IMR-90 (cell line): ENCODE measurements at regions not wholly inside any gene's neighbourhood (a gene's known extent, or its start where the extent isn't known, plus 50 kb on each side); places are given as distances from the start of the nearest gene placed in this dataset.

Source experiments
- ATAC-seq: fragments of 200-7000 bp; cut with Tn5 transposase; 2 replicates; pipeline ENCODE4 v1.9.1; 2020; ENCODE audit warnings: low read depth, mild to moderate bottlenecking, moderate library complexity
- BruUV-seq: library from RNA; stranded (reverse); fragments of 400-500 nt; replicated peaks from 2 replicates; lab custom pipeline; 2021; lab: Mats Ljungman, UMichigan
- CTCF ChIA-PET: fragments of 300-600 bp; formaldehyde crosslinking; extraction: SDS; loops from one replicate; lab custom pipeline; 2021; ENCODE audit warnings: antibody characterized with exemption; lab: Yijun Ruan, JAX
- POLR2A ChIA-PET: fragments of 300-600 bp; sonication (Branson Sonifier 250); formaldehyde crosslinking; loops from one replicate; lab custom pipeline; 2022; ENCODE audit warnings: antibody characterized with exemption; ENCODE audit not compliant: unreplicated experiment; lab: Charles Lee
- DNase-seq: peaks from one replicate; pipeline ENCODE4 v3.0.0; 2013
- H2AFZ ChIP-seq: replicated peaks from 2 replicates; pipeline ENCODE3; 2013; ENCODE audit warnings: low read length, mild to moderate bottlenecking; ENCODE audit not compliant: poor library complexity
- H2AK5ac ChIP-seq: 2 replicates; pipeline ENCODE4 v1.6.1; 2013; ENCODE audit warnings: low read depth, low read length, inconsistent platforms
- H2AK9ac ChIP-seq: replicated peaks from 2 replicates; pipeline ENCODE3; 2013; ENCODE audit warnings: mild to moderate bottlenecking, low read depth, low read length, moderate library complexity; ENCODE audit not compliant: poor library complexity
- H2BK120ac ChIP-seq: 2 replicates; pipeline ENCODE4 v1.6.1; 2013; ENCODE audit warnings: low read depth, low read length, inconsistent platforms
- H2BK15ac ChIP-seq: 3 replicates; pipeline ENCODE4 v1.6.1; 2013; ENCODE audit warnings: low read depth, low read length, inconsistent platforms
- H2BK20ac ChIP-seq: 2 replicates; pipeline ENCODE4 v1.6.1; 2013; ENCODE audit warnings: low read depth, mild to moderate bottlenecking, inconsistent platforms, low read length, moderate library complexity
- H2BK5ac ChIP-seq: 2 replicates; pipeline ENCODE4 v1.6.1; 2013; ENCODE audit warnings: mild to moderate bottlenecking, low read depth, low read length, inconsistent platforms; ENCODE audit not compliant: poor library complexity, severe bottlenecking
- H3K14ac ChIP-seq: replicated peaks from 2 replicates; pipeline ENCODE4 v1.6.1; 2013; ENCODE audit warnings: low read depth, low read length, inconsistent platforms
- H3K18ac ChIP-seq: 2 replicates; pipeline ENCODE4 v1.6.1; 2013; ENCODE audit warnings: low read depth, low read length, control low read depth
- H3K23ac ChIP-seq: 2 replicates; pipeline ENCODE4 v1.6.1; 2013; ENCODE audit warnings: low read depth, low read length, inconsistent platforms
- H3K27ac ChIP-seq: 2 replicates; pipeline ENCODE4 v1.5.1; 2013; ENCODE audit warnings: mild to moderate bottlenecking, control low read depth, low read length; ENCODE audit not compliant: insufficient read depth
- H3K27me3 ChIP-seq: 2 replicates; pipeline ENCODE4 v1.6.1; 2013; ENCODE audit warnings: low read length; ENCODE audit not compliant: control insufficient read depth, insufficient read depth
- H3K36me3 ChIP-seq: 2 replicates; pipeline ENCODE4 v1.6.1; 2013; ENCODE audit warnings: low read length, mixed read lengths; ENCODE audit not compliant: control insufficient read depth, insufficient read depth
- H3K4ac ChIP-seq: 2 replicates; pipeline ENCODE4 v1.6.1; 2013; ENCODE audit warnings: low read depth, low read length, inconsistent platforms
- H3K4me1 ChIP-seq: 2 replicates; pipeline ENCODE4 v1.6.1; 2013; ENCODE audit warnings: low read length, mixed read lengths; ENCODE audit not compliant: control insufficient read depth, insufficient read depth
- H3K4me2 ChIP-seq: 2 replicates; pipeline ENCODE4 v1.6.1; 2013; ENCODE audit warnings: low read depth, mild to moderate bottlenecking, control low read depth, low read length, moderate library complexity
- H3K4me3 ChIP-seq: 2 replicates; pipeline ENCODE4 v1.5.1; 2013; ENCODE audit warnings: low read depth, mild to moderate bottlenecking, control low read depth, low read length, moderate library complexity; ENCODE audit not compliant: insufficient read depth
- H3K56ac ChIP-seq: 2 replicates; pipeline ENCODE4 v1.6.1; 2013; ENCODE audit warnings: low read length, inconsistent platforms; ENCODE audit not compliant: insufficient read depth; ENCODE audit errors: extremely low read depth
- H3K79me1 ChIP-seq, 2 experiments: 2 replicates each; pipeline ENCODE4 v1.6.1; 2013; ENCODE audit warnings: low read length in 2 of 2, inconsistent platforms in 1 of 2, low read depth in 1 of 2
- H3K9ac ChIP-seq: 2 replicates; pipeline ENCODE4 v1.6.1; 2013; ENCODE audit warnings: low read depth, low read length, control low read depth
- H3K9me1 ChIP-seq: 2 replicates; pipeline ENCODE4 v1.6.1; 2013; ENCODE audit warnings: low read length, inconsistent platforms; ENCODE audit not compliant: insufficient read depth
- H3K9me3 ChIP-seq: 2 replicates; pipeline ENCODE4 v1.6.1; 2013; ENCODE audit warnings: low read length; ENCODE audit not compliant: control insufficient read depth, insufficient read depth
- H4K20me1 ChIP-seq: 2 replicates; pipeline ENCODE4 v1.6.1; 2013; ENCODE audit warnings: low read length, inconsistent platforms; ENCODE audit not compliant: insufficient read depth
- H4K5ac ChIP-seq: 2 replicates; pipeline ENCODE4 v1.6.1; 2013; ENCODE audit warnings: mild to moderate bottlenecking, low read depth, low read length, control low read depth
- H4K8ac ChIP-seq, 2 experiments: 2 replicates each; pipeline ENCODE4 v1.6.1; 2013; ENCODE audit warnings: low read depth in 2 of 2, low read length in 2 of 2, control low read depth in 1 of 2, inconsistent platforms in 1 of 2
- H4K91ac ChIP-seq: 2 replicates; pipeline ENCODE4 v1.6.1; 2013; ENCODE audit warnings: low read depth, low read length, inconsistent platforms; ENCODE audit not compliant: insufficient read depth
- BHLHE40 ChIP-seq: fragments of 150-350 bp; IDR thresholded peaks from 2 replicates; pipeline ENCODE4 v1.6.1; 2016; ENCODE audit warnings: mild to moderate bottlenecking, low read depth, low read length
- CEBPB ChIP-seq: IDR thresholded peaks from 2 replicates; pipeline ENCODE4 v1.6.1; 2012; ENCODE audit warnings: low read depth, low read length, improper control_type of control experiment
- CHD1 ChIP-seq: IDR thresholded peaks from 2 replicates; pipeline ENCODE4 v1.6.1; 2012; ENCODE audit warnings: low read depth, low read length, improper control_type of control experiment
- ELK1 ChIP-seq: fragments of 150-350 bp; IDR thresholded peaks from 2 replicates; pipeline ENCODE4 v1.6.1; 2016; ENCODE audit warnings: low read depth, mild to moderate bottlenecking, low read length, moderate library complexity, borderline replicate concordance
- FOS ChIP-seq: fragments of 150-350 bp; IDR thresholded peaks from 2 replicates; pipeline ENCODE4 v1.6.1; 2016; ENCODE audit warnings: low read depth, low read length
- MAFK ChIP-seq: IDR thresholded peaks from 2 replicates; pipeline ENCODE4 v1.6.1; 2012; ENCODE audit warnings: low read depth, low read length, improper control_type of control experiment
- MAZ ChIP-seq: IDR thresholded peaks from 2 replicates; pipeline ENCODE4 v1.6.1; 2012; ENCODE audit warnings: low read depth, mild to moderate bottlenecking, low read length, improper control_type of control experiment, moderate library complexity, borderline replicate concordance
- MXI1 ChIP-seq: IDR thresholded peaks from 2 replicates; pipeline ENCODE4 v1.6.1; 2012; ENCODE audit warnings: low read depth, mild to moderate bottlenecking, low read length, moderate library complexity, borderline replicate concordance
- NFE2L2 ChIP-seq: fragments of 150-350 bp; IDR thresholded peaks from 2 replicates; pipeline ENCODE4 v1.6.1; 2016; ENCODE audit warnings: low read depth, mild to moderate bottlenecking, low read length
- POLR2A ChIP-seq: IDR thresholded peaks from 2 replicates; pipeline ENCODE4 v1.6.1; 2012; ENCODE audit warnings: mild to moderate bottlenecking, low read depth, low read length
- RAD21 ChIP-seq: IDR thresholded peaks from 2 replicates; pipeline ENCODE4 v1.6.1; 2012; ENCODE audit warnings: low read length, improper control_type of control experiment
- RCOR1 ChIP-seq: IDR thresholded peaks from 2 replicates; pipeline ENCODE4 v1.6.1; 2012; ENCODE audit warnings: mild to moderate bottlenecking, low read length, improper control_type of control experiment; ENCODE audit not compliant: insufficient replicate concordance
- RFX5 ChIP-seq: IDR thresholded peaks from 2 replicates; pipeline ENCODE4 v1.8.0; 2012; ENCODE audit warnings: low read depth, mild to moderate bottlenecking, low read length, moderate library complexity
- SMC3 ChIP-seq: fragments of 150-350 bp; IDR thresholded peaks from 2 replicates; pipeline ENCODE4 v1.6.1; 2016; ENCODE audit warnings: low read depth, mild to moderate bottlenecking, antibody characterized with exemption, low read length, moderate library complexity
- WGBS, 2 experiments: methylation state at CpG; one replicate each; pipeline versions ENCODE4 v1.1.5 to v1.1.7; 2013; ENCODE audit warnings: missing lambda C conversion rate in 2 of 2; ENCODE audit not compliant: insufficient read length in 1 of 2; ENCODE audit errors: extremely low coverage in 2 of 2; 5-methylcytosine and 5-hydroxymethylcytosine counted together
- dilution Hi-C: fragments of 300-500 bp; cut with HindIII; formaldehyde crosslinking; loops from one replicate; pipeline ENCODE4 v1.14.3; 2018; ENCODE audit warnings: low sequenced_read_pairs; ENCODE audit not compliant: unreplicated experiment
- in situ Hi-C: fragments of 300-500 bp; cut with MboI; formaldehyde crosslinking; loops from 3 replicates; pipeline ENCODE4 v1.14.3; 2019; ENCODE audit warnings: low sequenced_read_pairs, inconsistent platforms, mixed read lengths
- intact Hi-C: fragments of 100-400 bp; cut with micrococcal nuclease; formaldehyde crosslinking; loops from 2 replicates; pipeline ENCODE4 v1.10.0; 2022
- TF ChIP-seq, protein P1 (sequence below): fragments of 150-350 bp; IDR thresholded peaks from 2 replicates; pipeline ENCODE4 v1.6.1; 2017; ENCODE audit warnings: mild to moderate bottlenecking, antibody characterized with exemption, low read length, low read depth
- TF ChIP-seq, protein P2 (sequence below): conservative IDR thresholded peaks from 2 replicates; pipeline ENCODE4 v1.5.1; 2012; ENCODE audit warnings: mild to moderate bottlenecking, low read depth, low read length, improper control_type of control experiment

DNA sequence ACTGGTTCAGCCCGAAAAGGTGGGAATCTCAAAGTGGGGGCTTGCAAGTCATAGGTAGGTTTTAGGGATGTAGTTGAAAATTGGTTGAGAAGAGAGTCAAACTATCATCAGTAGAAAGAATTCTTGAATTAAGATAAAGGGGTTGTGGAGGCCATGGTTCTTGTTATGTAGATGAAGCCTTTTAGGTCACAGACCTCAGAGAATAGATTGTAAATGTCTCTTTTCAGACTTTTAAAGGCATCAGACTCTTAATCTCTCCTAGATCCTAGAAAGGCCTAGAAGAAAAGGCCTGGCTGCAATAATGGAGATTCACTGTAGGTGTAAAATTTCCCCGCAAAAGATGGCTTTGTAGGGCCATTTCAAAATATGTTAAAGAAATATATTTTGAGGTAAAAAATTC lies 96.4 kb downstream of the PSAT1 start:
- H4K20me1 ChIP-seq, result no peaks in the 10 kb centered on the region
- no CpG with 5 or more reads among the region's 2 CpGs for WGBS, 2 experiments
- no TSS peak for BruUV-seq
- DNase-seq, result no peak
- in situ Hi-C loops, result no loop called here
- no peak overlapping the region for H2BK5ac ChIP-seq
- H3K4me2 ChIP-seq, result no peak overlapping the region
- no peak overlapping the region for H3K23ac ChIP-seq
- H2AFZ ChIP-seq, result no peak overlapping the region
- H3K4me3 ChIP-seq, result no peak overlapping the region
- H3K9ac ChIP-seq, result no peak overlapping the region
- H3K79me1 ChIP-seq, result no peaks in the 10 kb centered on the region
- no peak overlapping the region for H3K4ac ChIP-seq
- H3K36me3 ChIP-seq, result no peaks in the 10 kb centered on the region
- H3K9me1 ChIP-seq, result no peaks in the 10 kb centered on the region
- H2AK5ac ChIP-seq, result no peak overlapping the region
- CTCF ChIA-PET, result no interaction called here
- H3K4me1 ChIP-seq, result no peaks in the 10 kb centered on the region
- peaks cover 6% of the 10 kb centered on the region for H3K9me3 ChIP-seq
- no peak overlapping the region for H3K14ac ChIP-seq
- H2BK20ac ChIP-seq, result no peak overlapping the region
- H3K27ac ChIP-seq, result no peak overlapping the region
- no peak overlapping the region for H3K18ac ChIP-seq
- H2BK120ac ChIP-seq, result no peak overlapping the region
- ATAC-seq, result no peak
- H2AK9ac ChIP-seq, result no peak overlapping the region
- no peak overlapping the region for H4K91ac ChIP-seq
- no peak overlapping the region for H3K56ac ChIP-seq
- POLR2A ChIA-PET, result no interaction called here
- dilution Hi-C loops, result no loop called here
- H3K27me3 ChIP-seq, result peaks cover 11% of the 10 kb centered on the region
- TF ChIP-seq RFX5 (no peak), FOS (no peak), MAZ (no peak), RCOR1 (no peak), CEBPB (no peak), MXI1 (no peak), RAD21 (no peak), BHLHE40 (no peak), ELK1 (no peak), NFE2L2 (no peak), SMC3 (no peak), CHD1 (no peak), MAFK (no peak), POLR2A (no peak)
- TF ChIP-seq, protein P1, sequence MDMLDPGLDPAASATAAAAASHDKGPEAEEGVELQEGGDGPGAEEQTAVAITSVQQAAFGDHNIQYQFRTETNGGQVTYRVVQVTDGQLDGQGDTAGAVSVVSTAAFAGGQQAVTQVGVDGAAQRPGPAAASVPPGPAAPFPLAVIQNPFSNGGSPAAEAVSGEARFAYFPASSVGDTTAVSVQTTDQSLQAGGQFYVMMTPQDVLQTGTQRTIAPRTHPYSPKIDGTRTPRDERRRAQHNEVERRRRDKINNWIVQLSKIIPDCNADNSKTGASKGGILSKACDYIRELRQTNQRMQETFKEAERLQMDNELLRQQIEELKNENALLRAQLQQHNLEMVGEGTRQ, result no peak
- TF ChIP-seq, protein P2, sequence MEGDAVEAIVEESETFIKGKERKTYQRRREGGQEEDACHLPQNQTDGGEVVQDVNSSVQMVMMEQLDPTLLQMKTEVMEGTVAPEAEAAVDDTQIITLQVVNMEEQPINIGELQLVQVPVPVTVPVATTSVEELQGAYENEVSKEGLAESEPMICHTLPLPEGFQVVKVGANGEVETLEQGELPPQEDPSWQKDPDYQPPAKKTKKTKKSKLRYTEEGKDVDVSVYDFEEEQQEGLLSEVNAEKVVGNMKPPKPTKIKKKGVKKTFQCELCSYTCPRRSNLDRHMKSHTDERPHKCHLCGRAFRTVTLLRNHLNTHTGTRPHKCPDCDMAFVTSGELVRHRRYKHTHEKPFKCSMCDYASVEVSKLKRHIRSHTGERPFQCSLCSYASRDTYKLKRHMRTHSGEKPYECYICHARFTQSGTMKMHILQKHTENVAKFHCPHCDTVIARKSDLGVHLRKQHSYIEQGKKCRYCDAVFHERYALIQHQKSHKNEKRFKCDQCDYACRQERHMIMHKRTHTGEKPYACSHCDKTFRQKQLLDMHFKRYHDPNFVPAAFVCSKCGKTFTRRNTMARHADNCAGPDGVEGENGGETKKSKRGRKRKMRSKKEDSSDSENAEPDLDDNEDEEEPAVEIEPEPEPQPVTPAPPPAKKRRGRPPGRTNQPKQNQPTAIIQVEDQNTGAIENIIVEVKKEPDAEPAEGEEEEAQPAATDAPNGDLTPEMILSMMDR, result no peak
- no peak overlapping the region for H4K8ac ChIP-seq
- intact Hi-C loops, result no loop called here
- no peak overlapping the region for H2BK15ac ChIP-seq
- no peak overlapping the region for H4K5ac ChIP-seq
